Motor neuron (in vitro differentiated cells): ENCODE measurements at regions not wholly inside any gene's neighbourhood (a gene's known extent, or its start where the extent isn't known, plus 50 kb on each side); places are given as distances from the start of the nearest gene placed in this dataset.

Experiments used
- ATAC-seq, 8 experiments: fragments of 200-7000 bp; cut with Tn5 transposase; replicated peaks in 6 of 8; 2 replicates each; pipeline ENCODE4 v1.8.0; 2021; ENCODE audit warnings: mild to moderate bottlenecking in 8 of 8, moderate library complexity in 8 of 8
- H3K27ac ChIP-seq, 2 donors: fragments of 250-450 bp; sonication (Bioruptor Pico); 2 replicates each; pipeline ENCODE4 v1.9.0; 2021; ENCODE audit warnings: antibody characterized with exemption in 2 of 2, mild to moderate bottlenecking in 2 of 2, moderate library complexity in 1 of 2
- H3K4me1 ChIP-seq, 2 donors: fragments of 250-450 bp; sonication (Bioruptor Pico); replicated peaks in 1 of 2; 2 replicates each; pipeline ENCODE4 v1.6.1; 2021; ENCODE audit warnings: antibody characterized with exemption in 2 of 2, mild to moderate bottlenecking in 2 of 2, moderate library complexity in 1 of 2
- H3K4me3 ChIP-seq, 5 donors: fragments of 250-450 bp; sonication (Bioruptor Pico); 2 replicates each; pipeline ENCODE4 v1.9.0; 2021; ENCODE audit warnings: antibody characterized with exemption in 5 of 5, mild to moderate bottlenecking in 5 of 5, moderate library complexity in 4 of 5
- WGBS, 10 experiments: fragments of 450-650 bp; shearing (Covaris generic); methylation state at CpG; one replicate each; pipeline ENCODE4 v1.0.0; 2022; 5-methylcytosine and 5-hydroxymethylcytosine counted together
- in situ Hi-C, 9 experiments: fragments of 400-800 bp; cut with MboI; loops; one replicate each; pipeline ENCODE4 v1.15.0; 2021; ENCODE audit warnings: low sequenced_read_pairs in 9 of 9, low pct_unique_long_range_greater_than_20kb in 2 of 9; ENCODE audit not compliant: unreplicated experiment in 9 of 9

DNA sequence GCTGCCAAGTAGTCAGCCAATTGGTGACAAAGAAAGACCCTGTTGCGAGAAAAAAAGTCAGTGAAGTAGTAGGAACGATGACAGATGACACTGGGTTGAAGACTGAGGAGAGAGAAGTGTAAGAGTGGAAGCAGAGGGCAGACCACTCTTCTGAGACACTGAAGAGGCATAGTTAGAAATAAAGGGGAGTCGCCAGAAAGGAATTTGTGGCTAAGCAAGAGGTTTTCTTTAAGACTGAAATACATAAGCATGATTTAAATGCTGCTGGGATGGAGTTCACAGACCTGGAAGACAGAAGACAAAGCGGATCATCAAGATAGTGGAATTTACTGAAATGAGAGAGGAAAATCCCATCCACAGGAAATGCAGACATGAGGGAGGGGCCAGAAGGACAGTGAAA, 56.2 kb upstream of the USPL1 start:
- Histone ChIP-seq H3K4me3 (no peak overlapping the region), H3K4me1 (no peaks in the 10 kb centered on the region), H3K27ac (no peak overlapping the region)
- WGBS, 10 experiments, result 25 to 100% (median 85%) methylated on average over 2 to 4 of the region's 4 CpGs
- no peak for ATAC-seq
- in situ Hi-C loops, result loop anchor here in 1 of 9 experiments (25.0 kb wide), 1 partner anchor 424 kb away; no protein-coding TSS in a partner anchor

DNA sequence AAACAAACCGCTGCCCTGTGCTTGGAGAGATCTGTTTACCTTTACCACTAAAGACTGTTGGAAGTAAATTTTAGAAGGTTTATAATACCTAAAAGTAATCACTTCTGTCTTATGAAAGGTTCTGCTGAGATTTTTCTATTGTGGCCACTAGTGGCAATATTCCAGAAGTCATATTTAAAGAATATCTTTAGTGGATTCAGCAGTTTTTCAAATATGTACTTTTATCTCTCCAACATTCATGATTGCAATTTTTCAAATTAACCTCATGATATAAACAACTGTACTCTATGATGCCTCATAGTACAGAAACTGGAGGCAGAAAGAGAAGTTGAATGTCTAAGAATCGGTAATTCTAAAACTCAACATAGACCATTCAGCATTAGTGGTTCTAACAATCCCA, 53.2 kb upstream of the USPL1 start:
- 83 to 100% (median 100%) methylated on average over 1 to 2 of the region's 2 CpGs; no CpG with 5 or more reads in 2 of the 10 experiments for WGBS, 10 experiments
- Histone ChIP-seq H3K4me1 (no peaks in the 10 kb centered on the region), H3K27ac (no peak overlapping the region), H3K4me3 (no peak overlapping the region)
- in situ Hi-C loops, result loop anchor here in 1 of 9 experiments (25.0 kb wide), 1 partner anchor 427 kb away; no protein-coding TSS in a partner anchor
- ATAC-seq, result no peak

DNA sequence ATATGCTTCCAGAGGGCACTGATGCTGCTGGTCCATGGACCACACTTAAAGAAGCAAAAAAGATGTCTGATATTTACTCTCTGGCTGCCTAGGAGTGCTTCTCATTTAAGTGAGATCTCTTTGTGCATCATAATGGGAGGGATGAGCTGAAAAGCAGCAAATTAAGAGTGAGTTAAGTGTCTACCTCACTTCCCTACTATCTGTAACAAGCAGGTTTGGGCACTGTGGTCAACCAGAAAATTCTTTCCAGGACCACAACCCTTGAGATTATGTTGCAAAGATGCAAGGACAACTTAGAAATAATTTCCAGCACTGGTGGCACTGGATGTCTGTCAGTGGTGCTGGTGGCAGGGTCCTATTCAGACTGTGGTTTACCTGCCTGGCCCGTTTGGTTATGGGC, 52.1 kb upstream of the USPL1 start:
- in situ Hi-C loops, result loop anchor here in 1 of 9 experiments (25.0 kb wide), 1 partner anchor 428 kb away; no protein-coding TSS in a partner anchor
- no peaks in the 10 kb centered on the region for H3K4me1 ChIP-seq
- WGBS, 10 experiments, result 80% methylated on average over 1 of the region's 1 CpG; no CpG with 5 or more reads in 9 of the 10 experiments
- no peak overlapping the region for H3K27ac ChIP-seq
- H3K4me3 ChIP-seq, result no peak overlapping the region
- ATAC-seq, result no peak

DNA sequence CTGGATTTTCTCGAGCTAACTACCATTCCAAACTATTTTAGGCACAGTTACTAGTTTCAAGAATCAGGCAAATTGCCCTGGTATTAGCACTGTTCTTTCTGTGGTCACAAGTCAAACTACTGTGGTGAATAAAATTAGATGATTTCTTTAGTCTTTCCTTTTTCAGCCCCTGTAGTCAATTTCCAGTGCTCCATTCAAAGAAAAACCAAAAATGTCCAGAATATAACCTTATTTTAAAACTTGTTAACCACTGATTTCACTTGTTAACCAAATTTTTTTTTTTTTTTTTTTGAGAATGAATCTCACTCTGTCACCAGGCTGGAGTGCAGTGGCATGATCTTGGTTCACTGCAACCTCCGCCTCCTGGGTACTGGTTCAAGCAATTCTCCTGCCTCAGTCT, 50.6 kb upstream of the USPL1 start:
- no peak for ATAC-seq
- 33 to 100% (median 88%) methylated on average over 1 to 2 of the region's 2 CpGs; no CpG with 5 or more reads in 3 of the 10 experiments for WGBS, 10 experiments
- in situ Hi-C loops, result loop anchor here in 1 of 9 experiments (25.0 kb wide), 1 partner anchor 430 kb away; no protein-coding TSS in a partner anchor
- Histone ChIP-seq H3K4me1 (no peaks in the 10 kb centered on the region), H3K4me3 (no peak overlapping the region), H3K27ac (no peak overlapping the region)
